ENCODE measurements at regions not wholly inside any gene's neighbourhood (a gene's known extent, or its start where the extent isn't known, plus 50 kb on each side); places are given as distances from the start of the nearest gene placed in this dataset.
A peak's percentile ranks its signal among the peaks of the same experiment; 100 is the strongest.

- H3K9me3 ChIP-seq, result no peaks in the 10 kb centered on the region
- intact Hi-C loops (cut with DNase I), result no loop called here
- no peaks in the 10 kb centered on the region for H3K4me1 ChIP-seq
- peak; percentile 34 for TF ChIP-seq CTCF (IDR thresholded peaks at IDR 0.05)
- ATAC-seq (no peak), DNase-seq (no peak)
- H3K27me3 ChIP-seq (ENCODE audit: low read depth), result no peaks in the 10 kb centered on the region
- no peak overlapping the region for H3K4me3 ChIP-seq
- no peak overlapping the region for H3K27ac ChIP-seq
- no peaks in the 10 kb centered on the region for H3K36me3 ChIP-seq
Observed at GRCh38 chr16:52976539-52977167, 76.0 kb downstream of the CHD9NB start.

- Histone ChIP-seq H3K4me1 (no peaks in the 10 kb centered on the region), H3K27me3 (ENCODE audit: low read depth) (no peaks in the 10 kb centered on the region), H3K9me3 (no peaks in the 10 kb centered on the region), H3K36me3 (no peaks in the 10 kb centered on the region), H3K27ac (no peak overlapping the region), H3K4me3 (no peak overlapping the region)
- ATAC-seq (no peak), DNase-seq (no peak)
- no peak for TF ChIP-seq CTCF (IDR thresholded peaks at IDR 0.05)
- intact Hi-C loops (cut with DNase I), result no loop called here
Observed at GRCh38 chr16:52967744-52968143, 85.0 kb downstream of the CHD9NB start.

- no peaks in the 10 kb centered on the region for H3K27me3 ChIP-seq (ENCODE audit: low read depth)
- intact Hi-C loops (cut with DNase I), result no loop called here
- H3K9me3 ChIP-seq, result no peaks in the 10 kb centered on the region
- H3K4me3 ChIP-seq, result no peak overlapping the region
- no peaks in the 10 kb centered on the region for H3K36me3 ChIP-seq
- ATAC-seq (no peak), DNase-seq (no peak)
- H3K27ac ChIP-seq, result no peak overlapping the region
- no peaks in the 10 kb centered on the region for H3K4me1 ChIP-seq
- TF ChIP-seq CTCF (IDR thresholded peaks at IDR 0.05), result no peak
Observed at GRCh38 chr16:52964290-52964689, 88.4 kb downstream of the CHD9NB start.

- Histone ChIP-seq H3K4me3 (no peak overlapping the region), H3K9me3 (no peaks in the 10 kb centered on the region), H3K4me1 (no peaks in the 10 kb centered on the region), H3K27ac (no peak overlapping the region), H3K27me3 (ENCODE audit: low read depth) (no peaks in the 10 kb centered on the region), H3K36me3 (no peaks in the 10 kb centered on the region)
- TF ChIP-seq CTCF (IDR thresholded peaks at IDR 0.05), result no peak
- ATAC-seq, result no peak
- intact Hi-C loops (cut with DNase I), result no loop called here
- no peak for DNase-seq
Observed at GRCh38 chr16:52963855-52964242, 88.8 kb downstream of the CHD9NB start.

- H3K9me3 ChIP-seq, result no peaks in the 10 kb centered on the region
- ATAC-seq, result no peak
- TF ChIP-seq CTCF (IDR thresholded peaks at IDR 0.05), result no peak
- no peak overlapping the region for H3K27ac ChIP-seq
- H3K27me3 ChIP-seq (ENCODE audit: low read depth), result no peaks in the 10 kb centered on the region
- H3K36me3 ChIP-seq, result no peaks in the 10 kb centered on the region
- H3K4me1 ChIP-seq, result no peaks in the 10 kb centered on the region
- intact Hi-C loops (cut with DNase I), result no loop called here
- no peak for DNase-seq
- H3K4me3 ChIP-seq, result no peak overlapping the region
Observed at GRCh38 chr16:52963212-52963854, 89.4 kb downstream of the CHD9NB start.

All from lower lobe of right lung (tissue), 2 donors.